ENCODE measurements at regions not wholly inside any gene's neighbourhood (a gene's known extent, or its start where the extent isn't known, plus 50 kb on each side); places are given as distances from the start of the nearest gene placed in this dataset.

DNA sequence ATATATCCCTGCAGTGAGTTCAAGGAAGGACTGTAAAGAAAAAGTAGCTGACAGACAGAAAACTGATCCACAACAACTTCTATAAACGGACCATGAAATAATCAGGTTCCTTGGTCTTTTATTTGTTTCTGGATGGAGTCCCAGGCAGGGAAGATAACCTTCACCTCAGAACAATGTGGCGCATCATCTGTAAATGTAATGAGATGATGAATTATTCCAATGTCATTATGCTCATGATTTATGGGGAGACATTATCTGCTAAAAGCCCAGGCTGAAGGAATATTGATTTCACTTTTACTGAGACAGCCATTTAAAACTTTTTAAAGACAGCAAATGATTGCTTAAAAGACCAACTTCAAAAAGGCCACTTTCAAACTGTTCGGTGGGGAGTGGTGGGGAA lies 354.9 kb upstream of the ADAMTS9 start (continued):
- TF ChIP-seq, protein P1, sequence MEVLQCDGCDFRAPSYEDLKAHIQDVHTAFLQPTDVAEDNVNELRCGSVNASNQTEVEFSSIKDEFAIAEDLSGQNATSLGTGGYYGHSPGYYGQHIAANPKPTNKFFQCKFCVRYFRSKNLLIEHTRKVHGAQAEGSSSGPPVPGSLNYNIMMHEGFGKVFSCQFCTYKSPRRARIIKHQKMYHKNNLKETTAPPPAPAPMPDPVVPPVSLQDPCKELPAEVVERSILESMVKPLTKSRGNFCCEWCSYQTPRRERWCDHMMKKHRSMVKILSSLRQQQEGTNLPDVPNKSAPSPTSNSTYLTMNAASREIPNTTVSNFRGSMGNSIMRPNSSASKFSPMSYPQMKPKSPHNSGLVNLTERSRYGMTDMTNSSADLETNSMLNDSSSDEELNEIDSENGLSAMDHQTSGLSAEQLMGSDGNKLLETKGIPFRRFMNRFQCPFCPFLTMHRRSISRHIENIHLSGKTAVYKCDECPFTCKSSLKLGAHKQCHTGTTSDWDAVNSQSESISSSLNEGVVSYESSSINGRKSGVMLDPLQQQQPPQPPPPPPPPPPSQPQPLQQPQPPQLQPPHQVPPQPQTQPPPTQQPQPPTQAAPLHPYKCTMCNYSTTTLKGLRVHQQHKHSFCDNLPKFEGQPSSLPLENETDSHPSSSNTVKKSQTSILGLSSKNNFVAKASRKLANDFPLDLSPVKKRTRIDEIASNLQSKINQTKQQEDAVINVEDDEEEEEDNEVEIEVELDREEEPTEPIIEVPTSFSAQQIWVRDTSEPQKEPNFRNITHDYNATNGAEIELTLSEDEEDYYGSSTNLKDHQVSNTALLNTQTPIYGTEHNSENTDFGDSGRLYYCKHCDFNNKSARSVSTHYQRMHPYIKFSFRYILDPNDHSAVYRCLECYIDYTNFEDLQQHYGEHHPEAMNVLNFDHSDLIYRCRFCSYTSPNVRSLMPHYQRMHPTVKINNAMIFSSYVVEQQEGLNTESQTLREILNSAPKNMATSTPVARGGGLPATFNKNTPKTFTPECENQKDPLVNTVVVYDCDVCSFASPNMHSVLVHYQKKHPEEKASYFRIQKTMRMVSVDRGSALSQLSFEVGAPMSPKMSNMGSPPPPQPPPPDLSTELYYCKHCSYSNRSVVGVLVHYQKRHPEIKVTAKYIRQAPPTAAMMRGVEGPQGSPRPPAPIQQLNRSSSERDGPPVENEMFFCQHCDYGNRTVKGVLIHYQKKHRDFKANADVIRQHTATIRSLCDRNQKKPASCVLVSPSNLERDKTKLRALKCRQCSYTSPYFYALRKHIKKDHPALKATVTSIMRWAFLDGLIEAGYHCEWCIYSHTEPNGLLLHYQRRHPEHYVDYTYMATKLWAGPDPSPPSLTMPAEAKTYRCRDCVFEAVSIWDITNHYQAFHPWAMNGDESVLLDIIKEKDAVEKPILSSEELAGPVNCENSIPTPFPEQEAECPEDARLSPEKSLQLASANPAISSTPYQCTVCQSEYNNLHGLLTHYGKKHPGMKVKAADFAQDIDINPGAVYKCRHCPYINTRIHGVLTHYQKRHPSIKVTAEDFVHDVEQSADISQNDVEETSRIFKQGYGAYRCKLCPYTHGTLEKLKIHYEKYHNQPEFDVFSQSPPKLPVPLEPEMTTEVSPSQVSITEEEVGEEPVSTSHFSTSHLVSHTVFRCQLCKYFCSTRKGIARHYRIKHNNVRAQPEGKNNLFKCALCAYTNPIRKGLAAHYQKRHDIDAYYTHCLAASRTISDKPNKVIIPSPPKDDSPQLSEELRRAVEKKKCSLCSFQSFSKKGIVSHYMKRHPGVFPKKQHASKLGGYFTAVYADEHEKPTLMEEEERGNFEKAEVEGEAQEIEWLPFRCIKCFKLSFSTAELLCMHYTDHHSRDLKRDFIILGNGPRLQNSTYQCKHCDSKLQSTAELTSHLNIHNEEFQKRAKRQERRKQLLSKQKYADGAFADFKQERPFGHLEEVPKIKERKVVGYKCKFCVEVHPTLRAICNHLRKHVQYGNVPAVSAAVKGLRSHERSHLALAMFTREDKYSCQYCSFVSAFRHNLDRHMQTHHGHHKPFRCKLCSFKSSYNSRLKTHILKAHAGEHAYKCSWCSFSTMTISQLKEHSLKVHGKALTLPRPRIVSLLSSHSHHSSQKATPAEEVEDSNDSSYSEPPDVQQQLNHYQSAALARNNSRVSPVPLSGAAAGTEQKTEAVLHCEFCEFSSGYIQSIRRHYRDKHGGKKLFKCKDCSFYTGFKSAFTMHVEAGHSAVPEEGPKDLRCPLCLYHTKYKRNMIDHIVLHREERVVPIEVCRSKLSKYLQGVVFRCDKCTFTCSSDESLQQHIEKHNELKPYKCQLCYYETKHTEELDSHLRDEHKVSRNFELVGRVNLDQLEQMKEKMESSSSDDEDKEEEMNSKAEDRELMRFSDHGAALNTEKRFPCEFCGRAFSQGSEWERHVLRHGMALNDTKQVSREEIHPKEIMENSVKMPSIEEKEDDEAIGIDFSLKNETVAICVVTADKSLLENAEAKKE (CRISPR knock-in tag; IDR thresholded peaks at IDR 0.05), result no peak
- TF ChIP-seq JUNB (IDR thresholded peaks at IDR 0.05; ENCODE audit: unreplicated experiment), result no peak
- no peak for TF ChIP-seq CREB1 (CRISPR knock-in tag; IDR thresholded peaks at IDR 0.05; ENCODE audit: low read depth)

GRCh38 chr3:65039754-65040210 lies 352.0 kb upstream of the ADAMTS9 start:
- Histone ChIP-seq H2AFZ (no peak overlapping the region; the same call in 1 of the 2 replicates), H3F3A (replicated peaks; ENCODE audit: low read depth) (no peaks in the 10 kb centered on the region), H3K79me2 (replicated peaks; ENCODE audit: insufficient read depth) (no peaks in the 10 kb centered on the region), H3K4me2 (no peak overlapping the region), H3K27ac (ENCODE audit: low read depth) (no peak overlapping the region), H3K4me1 (ENCODE audit: insufficient read depth) (no peaks in the 10 kb centered on the region), H3K27me3 (ENCODE audit: insufficient read depth) (no peaks in the 10 kb centered on the region), H3K36me3 (ENCODE audit: insufficient read depth) (no peaks in the 10 kb centered on the region), H4K20me1 (replicated peaks; ENCODE audit: insufficient read depth) (no peaks in the 10 kb centered on the region), H3K4me3 (no peak overlapping the region), H3K9me2 (ENCODE audit: insufficient read depth) (peaks cover 6% of the 10 kb centered on the region; the same call in 1 of the 2 replicates)
- DNase-seq (ENCODE audit: low spot score) (no peak), ATAC-seq (no peak)
- Mint-ChIP-seq H3K27ac (no peak overlapping the region), H3K4me1 (no peaks in the 10 kb centered on the region), H3K27me3 (ENCODE audit: insufficient read depth, low read depth, poor library complexity) (no peaks in the 10 kb centered on the region), H3K36me3 (ENCODE audit: low read depth) (no peaks in the 10 kb centered on the region), H3K9me3 (no peaks in the 10 kb centered on the region), H3K4me3 (no peak overlapping the region)
- TF ChIP-seq ZNF114 (CRISPR knock-in tag; IDR thresholded peaks at IDR 0.05) (no peak), POLR2AphosphoS5 (IDR thresholded peaks at IDR 0.05; ENCODE audit: low read depth) (no peak), JUNB (IDR thresholded peaks at IDR 0.05; ENCODE audit: unreplicated experiment) (no peak), EZH2phosphoT487 (IDR thresholded peaks at IDR 0.05; ENCODE audit: unreplicated experiment) (no peak), EZH2 (IDR thresholded peaks at IDR 0.05; ENCODE audit: low read depth, unreplicated experiment) (no peak), STAT1 (IDR thresholded peaks at IDR 0.05; ENCODE audit: unreplicated experiment) (no peak), ZNF331 (CRISPR knock-in tag; IDR thresholded peaks at IDR 0.05; ENCODE audit: low read depth) (no peak), REST (IDR thresholded peaks at IDR 0.05; ENCODE audit: unreplicated experiment) (no peak), CTCF (conservative IDR thresholded peaks at IDR 0.05; ENCODE audit: low read depth in 2 of 2) (no peak)
